Activated T-cell treated with anti-CD3 and anti-CD28 coated beads, Interleukin-2, amount 50 U/mL, for 72 hours (primary cell): ENCODE measurements at regions not wholly inside any gene's neighbourhood (a gene's known extent, or its start where the extent isn't known, plus 50 kb on each side); places are given as distances from the start of the nearest gene placed in this dataset.

ENCODE experiments used
- ATAC-seq, 2 donors: fragments of 150-1000 bp; cut with Tn5 transposase; replicated peaks in 1 of 2; 2 replicates each; pipeline ENCODE4 v1.10.0; 2021; ENCODE audit warnings: moderate library complexity in 2 of 2, mild to moderate bottlenecking in 1 of 2
- DNase-seq, 2 donors: peaks; one replicate each; pipeline ENCODE4 v3.0.0; 2021 to 2022; ENCODE audit warnings: mixed read lengths in 1 of 2
- H3K27ac Mint-ChIP-seq: one replicate; pipeline ENCODE4 v1.8.0; 2022; ENCODE audit warnings: mild to moderate bottlenecking, moderate library complexity, mixed read lengths
- H3K27me3 Mint-ChIP-seq: one replicate; pipeline ENCODE4 v1.8.0; 2022; ENCODE audit warnings: low read depth, mixed read lengths
- H3K36me3 Mint-ChIP-seq, 2 donors: one replicate each; pipeline ENCODE4 v1.8.0; 2022; ENCODE audit warnings: mixed read lengths in 2 of 2, mild to moderate bottlenecking in 1 of 2; ENCODE audit not compliant: insufficient read depth in 2 of 2
- H3K4me1 Mint-ChIP-seq: one replicate; pipeline ENCODE4 v1.8.0; 2022; ENCODE audit warnings: low read depth, mixed read lengths
- H3K4me3 Mint-ChIP-seq, 2 donors: one replicate each; pipeline ENCODE4 v1.8.0; 2022; ENCODE audit warnings: mild to moderate bottlenecking in 2 of 2, mixed read lengths in 2 of 2, moderate library complexity in 2 of 2
- H3K9me3 Mint-ChIP-seq, 2 donors: one replicate each; pipeline ENCODE4 v1.8.0; 2022; ENCODE audit warnings: mixed read lengths in 2 of 2

- Mint-ChIP-seq H3K27ac (no peak overlapping the region), H3K4me3 (no peak overlapping the region), H3K9me3 (peaks cover 2 to 6% of the 10 kb centered on the region in 2 donors), H3K4me1 (no peaks in the 10 kb centered on the region), H3K36me3 (no peaks in the 10 kb centered on the region), H3K27me3 (no peaks in the 10 kb centered on the region)
- no peak for DNase-seq
- no peak for ATAC-seq
Measured at GRCh38 chr3:6228958-6229683, 631.8 kb upstream of the GRM7 start.

- no peaks in the 10 kb centered on the region for H3K36me3 Mint-ChIP-seq
- DNase-seq (no peak), ATAC-seq (no peak)
- H3K4me3 Mint-ChIP-seq: no peak overlapping the region
- no peaks in the 10 kb centered on the region for H3K27me3 Mint-ChIP-seq
- peaks cover 2 to 9% of the 10 kb centered on the region in 2 donors for H3K9me3 Mint-ChIP-seq
- H3K4me1 Mint-ChIP-seq: no peaks in the 10 kb centered on the region
- no peak overlapping the region for H3K27ac Mint-ChIP-seq
Measured at GRCh38 chr3:6229778-6230410, 631.0 kb upstream of the GRM7 start.

- Mint-ChIP-seq H3K9me3 (peaks cover 0 to 2% of the 10 kb centered on the region in 2 donors), H3K36me3 (no peaks in the 10 kb centered on the region), H3K4me3 (no peak overlapping the region), H3K4me1 (no peaks in the 10 kb centered on the region), H3K27me3 (no peaks in the 10 kb centered on the region), H3K27ac (no peak overlapping the region)
- DNase-seq (no peak), ATAC-seq (no peak)
Measured at GRCh38 chr3:6242104-6242503, 618.8 kb upstream of the GRM7 start.

GRCh38 chr3:6248528-6248927 is 612.4 kb upstream of the GRM7 start:
- Mint-ChIP-seq H3K4me1 (no peaks in the 10 kb centered on the region), H3K9me3 (peaks cover 2 to 9% of the 10 kb centered on the region in 2 donors), H3K27ac (no peak overlapping the region), H3K36me3 (no peaks in the 10 kb centered on the region), H3K4me3 (no peak overlapping the region), H3K27me3 (no peaks in the 10 kb centered on the region)
- DNase-seq: no peak
- no peak for ATAC-seq

- Mint-ChIP-seq H3K4me1 (no peaks in the 10 kb centered on the region), H3K4me3 (no peak overlapping the region), H3K27ac (no peak overlapping the region), H3K36me3 (no peaks in the 10 kb centered on the region), H3K27me3 (no peaks in the 10 kb centered on the region), H3K9me3 (peaks cover 7 to 9% of the 10 kb centered on the region in 2 donors)
- DNase-seq (no peak), ATAC-seq (no peak)
Measured at GRCh38 chr3:6249679-6250078, 611.2 kb upstream of the GRM7 start.

- Mint-ChIP-seq H3K9me3 (peaks cover 9% of the 10 kb centered on the region in 2 donors), H3K4me1 (no peaks in the 10 kb centered on the region), H3K27me3 (no peaks in the 10 kb centered on the region), H3K36me3 (no peaks in the 10 kb centered on the region), H3K4me3 (no peak overlapping the region), H3K27ac (no peak overlapping the region)
- no peak for DNase-seq
- no peak for ATAC-seq
Measured at GRCh38 chr3:6250167-6250566, 610.7 kb upstream of the GRM7 start.

- Mint-ChIP-seq H3K4me1 (no peaks in the 10 kb centered on the region), H3K36me3 (no peaks in the 10 kb centered on the region), H3K27ac (no peak overlapping the region), H3K27me3 (no peaks in the 10 kb centered on the region), H3K9me3 (peaks cover 11% of the 10 kb centered on the region in 2 donors), H3K4me3 (no peak overlapping the region)
- DNase-seq (no peak), ATAC-seq (no peak)
Measured at GRCh38 chr3:6251612-6252400, 609.1 kb upstream of the GRM7 start.

- H3K9me3 Mint-ChIP-seq: peaks cover 9 to 11% of the 10 kb centered on the region in 2 donors
- no peaks in the 10 kb centered on the region for H3K36me3 Mint-ChIP-seq
- no peaks in the 10 kb centered on the region for H3K4me1 Mint-ChIP-seq
- DNase-seq (no peak), ATAC-seq (no peak)
- H3K27ac Mint-ChIP-seq: no peak overlapping the region
- no peak overlapping the region for H3K4me3 Mint-ChIP-seq
- H3K27me3 Mint-ChIP-seq: no peaks in the 10 kb centered on the region
Measured at GRCh38 chr3:6254490-6254889, 606.4 kb upstream of the GRM7 start.

- DNase-seq: no peak
- no peaks in the 10 kb centered on the region for H3K4me1 Mint-ChIP-seq
- no peak overlapping the region for H3K27ac Mint-ChIP-seq
- peaks cover 7 to 11% of the 10 kb centered on the region in 2 donors for H3K9me3 Mint-ChIP-seq
- no peak overlapping the region for H3K4me3 Mint-ChIP-seq
- no peaks in the 10 kb centered on the region for H3K27me3 Mint-ChIP-seq
- ATAC-seq: no peak
- no peaks in the 10 kb centered on the region for H3K36me3 Mint-ChIP-seq
Measured at GRCh38 chr3:6255229-6255628, 605.7 kb upstream of the GRM7 start.

GRCh38 chr3:6260551-6261191 is 600.2 kb upstream of the GRM7 start:
- no peaks in the 10 kb centered on the region for H3K4me1 Mint-ChIP-seq
- H3K9me3 Mint-ChIP-seq: peaks cover 0 to 2% of the 10 kb centered on the region in 2 donors
- no peak overlapping the region for H3K27ac Mint-ChIP-seq
- no peak overlapping the region for H3K4me3 Mint-ChIP-seq
- ATAC-seq (no peak), DNase-seq (no peak)
- H3K27me3 Mint-ChIP-seq: no peaks in the 10 kb centered on the region
- no peaks in the 10 kb centered on the region for H3K36me3 Mint-ChIP-seq

- Mint-ChIP-seq H3K27ac (no peak overlapping the region), H3K9me3 (no peaks in the 10 kb centered on the region), H3K4me3 (no peak overlapping the region), H3K4me1 (no peaks in the 10 kb centered on the region), H3K36me3 (no peaks in the 10 kb centered on the region), H3K27me3 (no peaks in the 10 kb centered on the region)
- DNase-seq: no peak
- ATAC-seq: no peak
Measured at GRCh38 chr3:6262010-6262409, 598.9 kb upstream of the GRM7 start.

- DNase-seq (no peak), ATAC-seq (no peak)
- H3K27me3 Mint-ChIP-seq: no peaks in the 10 kb centered on the region
- peaks cover 1 to 2% of the 10 kb centered on the region in 2 donors for H3K9me3 Mint-ChIP-seq
- H3K27ac Mint-ChIP-seq: no peak overlapping the region
- H3K36me3 Mint-ChIP-seq: no peaks in the 10 kb centered on the region
- no peaks in the 10 kb centered on the region for H3K4me1 Mint-ChIP-seq
- no peak overlapping the region for H3K4me3 Mint-ChIP-seq
Measured at GRCh38 chr3:6264036-6264435, 596.9 kb upstream of the GRM7 start.

- DNase-seq: no peak
- Mint-ChIP-seq H3K27me3 (no peaks in the 10 kb centered on the region), H3K4me1 (no peaks in the 10 kb centered on the region), H3K36me3 (no peaks in the 10 kb centered on the region), H3K4me3 (no peak overlapping the region), H3K27ac (no peak overlapping the region), H3K9me3 (peaks cover 4% of the 10 kb centered on the region in 2 donors)
- ATAC-seq: no peak
Measured at GRCh38 chr3:6264906-6265305, 596.0 kb upstream of the GRM7 start.
